GM23248 (cell line): ENCODE measurements at regions not wholly inside any gene's neighbourhood (a gene's known extent, or its start where the extent isn't known, plus 50 kb on each side); places are given as distances from the start of the nearest gene placed in this dataset.
A peak's percentile ranks its signal among the peaks of the same experiment; 100 is the strongest.

ENCODE experiments used
- DNase-seq: peaks from one replicate; pipeline ENCODE4 v3.0.0-alpha.2; 2015
- H2AFZ ChIP-seq: fragments of 200-600 bp; sonication (generic); 2 replicates; pipeline ENCODE4 v1.6.1; 2016; ENCODE audit warnings: antibody characterized with exemption
- H3F3A ChIP-seq: fragments of 200-600 bp; sonication (generic); 2 replicates; pipeline ENCODE4 v1.6.1; 2016; ENCODE audit warnings: mild to moderate bottlenecking, antibody characterized with exemption, mixed run types; ENCODE audit not compliant: insufficient read depth
- H3K27ac ChIP-seq: fragments of 200-600 bp; sonication (generic); 2 replicates; pipeline ENCODE4 v1.5.1; 2016; ENCODE audit warnings: mild to moderate bottlenecking
- H3K27me3 ChIP-seq: fragments of 200-600 bp; sonication (generic); replicated peaks from 2 replicates; pipeline ENCODE4 v1.6.1; 2016; ENCODE audit warnings: mild to moderate bottlenecking; ENCODE audit not compliant: insufficient read depth
- H3K36me3 ChIP-seq: fragments of 200-600 bp; sonication (generic); 2 replicates; pipeline ENCODE4 v1.6.1; 2016; ENCODE audit warnings: low read depth, mild to moderate bottlenecking
- H3K4me1 ChIP-seq: fragments of 200-600 bp; sonication (generic); 2 replicates; pipeline ENCODE4 v1.6.1; 2016; ENCODE audit warnings: mild to moderate bottlenecking; ENCODE audit not compliant: insufficient read depth
- H3K4me2 ChIP-seq: fragments of 200-600 bp; sonication (generic); one replicate; pipeline ENCODE4 v1.6.1; 2016; ENCODE audit warnings: mild to moderate bottlenecking; ENCODE audit not compliant: unreplicated experiment
- H3K4me3 ChIP-seq: fragments of 200-600 bp; sonication (generic); 2 replicates; pipeline ENCODE4 v1.5.1; 2016; ENCODE audit warnings: mild to moderate bottlenecking
- H3K79me2 ChIP-seq: fragments of 200-600 bp; sonication (generic); 2 replicates; pipeline ENCODE4 v1.6.1; 2016; ENCODE audit warnings: mild to moderate bottlenecking; ENCODE audit not compliant: insufficient read depth
- H3K9ac ChIP-seq: fragments of 200-600 bp; sonication (generic); 2 replicates; pipeline ENCODE4 v1.6.1; 2016; ENCODE audit warnings: mild to moderate bottlenecking
- H3K9me2 ChIP-seq: fragments of 200-600 bp; sonication (generic); 2 replicates; pipeline ENCODE4 v1.6.1; 2016; ENCODE audit warnings: mixed run types, mild to moderate bottlenecking, moderate library complexity; ENCODE audit not compliant: insufficient read depth
- H3K9me3 ChIP-seq: fragments of 200-600 bp; sonication (generic); one replicate; pipeline ENCODE4 v1.6.1; 2017; ENCODE audit warnings: low read depth
- H4K20me1 ChIP-seq: fragments of 200-600 bp; sonication (generic); 2 replicates; pipeline ENCODE4 v1.6.0; 2016; ENCODE audit not compliant: insufficient read depth
- EZH2 ChIP-seq: fragments of 200-600 bp; sonication (generic); IDR thresholded peaks from 2 replicates; pipeline ENCODE4 v1.6.1; 2018; ENCODE audit warnings: antibody characterized with exemption, mild to moderate bottlenecking; ENCODE audit not compliant: insufficient read depth, poor library complexity, severe bottlenecking
- EZH2phosphoT487 ChIP-seq: fragments of 200-600 bp; sonication (generic); IDR thresholded peaks from 2 replicates; pipeline ENCODE4 v1.6.1; 2018; ENCODE audit warnings: antibody characterized with exemption, moderate library complexity, mild to moderate bottlenecking, low read depth; ENCODE audit not compliant: insufficient read depth
- WGBS, 2 experiments: methylation state at CpG; one replicate each; pipeline ENCODE4 v1.1.6; 2015 to 2017; ENCODE audit warnings: low lambda C conversion rate in 2 of 2, low coverage in 1 of 2; ENCODE audit errors: missing lambda C conversion rate in 2 of 2; 5-methylcytosine and 5-hydroxymethylcytosine counted together
- in situ Hi-C: fragments of 300-500 bp; cut with MboI; formaldehyde crosslinking; loops from 2 replicates; pipeline ENCODE4 v1.15.0; 2020

- Histone ChIP-seq H3F3A (peaks cover 24% of the 10 kb centered on the region), H3K79me2 (no peaks in the 10 kb centered on the region), H3K9me3 (no peaks in the 10 kb centered on the region), H3K9ac (peak overlapping the region; percentile 26; the same call in 1 of the 2 replicates), H3K27ac (peak overlapping the region; percentile 66), H3K9me2 (no peaks in the 10 kb centered on the region), H2AFZ (peak overlapping the region; percentile 39; the same call in 1 of the 2 replicates), H3K4me2 (peak overlapping the region; percentile 17), H3K4me1 (peaks cover 27% of the 10 kb centered on the region), H3K27me3 (no peaks in the 10 kb centered on the region), H3K36me3 (no peaks in the 10 kb centered on the region), H3K4me3 (0 out of 2 replicates have a peak overlapping the region, but pooled peaks have one; percentile 17), H4K20me1 (no peaks in the 10 kb centered on the region)
- in situ Hi-C loops = no loop called here
- DNase-seq = peak; percentile 81
- 1 to 8% methylated on average over 4 of the region's 4 CpGs for WGBS, 2 experiments
- no peak for TF ChIP-seq EZH2
- no peak for TF ChIP-seq EZH2phosphoT487
These were observed 74.1 kb upstream of the POMGNT2 start for GRCh38 chr3:43180027-43180426.

GRCh38 chr3:43178891-43179366 lies 73.0 kb upstream of the POMGNT2 start:
- Histone ChIP-seq H2AFZ (no peak overlapping the region), H3K4me3 (no peak overlapping the region), H3K36me3 (no peaks in the 10 kb centered on the region), H3K27me3 (no peaks in the 10 kb centered on the region), H3K27ac (peak overlapping the region; percentile 66), H3K79me2 (no peaks in the 10 kb centered on the region), H3K4me2 (no peak overlapping the region), H3K9me3 (no peaks in the 10 kb centered on the region), H3K9me2 (no peaks in the 10 kb centered on the region), H4K20me1 (no peaks in the 10 kb centered on the region), H3K4me1 (peaks cover 27% of the 10 kb centered on the region), H3F3A (peaks cover 24% of the 10 kb centered on the region), H3K9ac (no peak overlapping the region)
- TF ChIP-seq EZH2phosphoT487 (no peak), EZH2 (no peak)
- in situ Hi-C loops = no loop called here
- peak; percentile 78 for DNase-seq
- 54% methylated on average over 10 of the region's 10 CpGs for WGBS, 2 experiments

- Histone ChIP-seq H3K79me2 (no peaks in the 10 kb centered on the region), H3K27ac (no peak overlapping the region), H3K9me2 (no peaks in the 10 kb centered on the region), H3K4me2 (no peak overlapping the region), H3K9ac (no peak overlapping the region), H2AFZ (no peak overlapping the region), H4K20me1 (no peaks in the 10 kb centered on the region), H3K36me3 (no peaks in the 10 kb centered on the region), H3K4me1 (peaks cover 28% of the 10 kb centered on the region), H3F3A (peaks cover 24% of the 10 kb centered on the region), H3K9me3 (no peaks in the 10 kb centered on the region), H3K27me3 (no peaks in the 10 kb centered on the region), H3K4me3 (no peak overlapping the region)
- in situ Hi-C loops = no loop called here
- TF ChIP-seq EZH2phosphoT487 = no peak
- no peak for TF ChIP-seq EZH2
- DNase-seq = no peak
- 87 to 88% methylated on average over 5 of the region's 5 CpGs for WGBS, 2 experiments
These were observed 71.2 kb upstream of the POMGNT2 start for GRCh38 chr3:43177085-43177484.

- TF ChIP-seq EZH2phosphoT487 (no peak), EZH2 (no peak)
- Histone ChIP-seq H3K4me2 (no peak overlapping the region), H3K36me3 (no peaks in the 10 kb centered on the region), H3K27ac (no peak overlapping the region), H3K9ac (no peak overlapping the region), H3K4me3 (no peak overlapping the region), H3K9me2 (no peaks in the 10 kb centered on the region), H2AFZ (no peak overlapping the region), H3K9me3 (no peaks in the 10 kb centered on the region), H3K4me1 (peaks cover 32% of the 10 kb centered on the region), H4K20me1 (no peaks in the 10 kb centered on the region), H3K27me3 (no peaks in the 10 kb centered on the region), H3F3A (peaks cover 24% of the 10 kb centered on the region), H3K79me2 (no peaks in the 10 kb centered on the region)
- in situ Hi-C loops = no loop called here
- DNase-seq = no peak
- WGBS, 2 experiments = 52 to 66% methylated on average over 4 of the region's 4 CpGs
These were observed 70.8 kb upstream of the POMGNT2 start for GRCh38 chr3:43176666-43177065.

- H3K4me1 ChIP-seq = peaks cover 34% of the 10 kb centered on the region
- no peak overlapping the region for H3K4me2 ChIP-seq
- no peaks in the 10 kb centered on the region for H3K36me3 ChIP-seq
- H3K27me3 ChIP-seq = no peaks in the 10 kb centered on the region
- no peaks in the 10 kb centered on the region for H3K9me3 ChIP-seq
- H4K20me1 ChIP-seq = no peaks in the 10 kb centered on the region
- 75 to 82% methylated on average over 5 of the region's 5 CpGs for WGBS, 2 experiments
- TF ChIP-seq EZH2 (no peak), EZH2phosphoT487 (no peak)
- no peak for DNase-seq
- no peak overlapping the region for H3K9ac ChIP-seq
- H3K9me2 ChIP-seq = no peaks in the 10 kb centered on the region
- no peak overlapping the region for H3K27ac ChIP-seq
- H3K4me3 ChIP-seq = no peak overlapping the region
- H3K79me2 ChIP-seq = no peaks in the 10 kb centered on the region
- H2AFZ ChIP-seq = no peak overlapping the region
- peaks cover 19% of the 10 kb centered on the region for H3F3A ChIP-seq
- in situ Hi-C loops = no loop called here
These were observed 69.7 kb upstream of the POMGNT2 start for GRCh38 chr3:43175541-43175940.
